SW480 (cell line): ENCODE measurements at regions not wholly inside any gene's neighbourhood (a gene's known extent, or its start where the extent isn't known, plus 50 kb on each side); places are given as distances from the start of the nearest gene placed in this dataset.
"Not testable (repeated sequence)": the region's sequence is repeated elsewhere in the genome, so short reads cannot be mapped to it uniquely, and the experiment has no call there.

ENCODE experiments used
- DNase-seq: peaks from one replicate; pipeline ENCODE4 v3.0.0-alpha.2; 2016; ENCODE audit warnings: low spot score

GRCh38 chr16:29310243-29310642, 96.3 kb downstream of the NPIPB11 start:
- DNase-seq, result not testable (repeated sequence)

DNA sequence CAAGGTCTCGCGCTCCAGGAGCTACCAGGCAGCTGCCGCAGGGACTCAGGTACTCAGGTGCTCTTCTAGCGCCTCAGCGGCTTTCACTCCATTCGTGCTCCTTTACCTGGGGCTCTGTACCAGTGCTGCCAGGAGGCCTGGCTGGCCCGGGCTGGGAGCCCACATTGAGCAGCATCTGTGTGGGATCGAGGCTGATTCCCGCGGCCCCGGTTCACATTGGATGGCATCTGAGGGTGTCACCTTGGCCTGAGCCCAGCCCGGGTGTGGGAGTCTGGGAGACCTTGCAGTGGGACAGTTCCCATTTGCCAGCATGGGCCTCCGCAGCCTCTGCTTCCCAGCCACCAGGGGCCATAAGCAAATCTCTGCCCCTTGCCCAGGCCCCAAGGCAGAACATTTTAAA, 96.9 kb downstream of the NPIPB11 start:
- DNase-seq, result not testable (repeated sequence)

- DNase-seq, result no peak
Observed at GRCh38 chr16:29308644-29309546, 97.6 kb downstream of the NPIPB11 start.

DNA sequence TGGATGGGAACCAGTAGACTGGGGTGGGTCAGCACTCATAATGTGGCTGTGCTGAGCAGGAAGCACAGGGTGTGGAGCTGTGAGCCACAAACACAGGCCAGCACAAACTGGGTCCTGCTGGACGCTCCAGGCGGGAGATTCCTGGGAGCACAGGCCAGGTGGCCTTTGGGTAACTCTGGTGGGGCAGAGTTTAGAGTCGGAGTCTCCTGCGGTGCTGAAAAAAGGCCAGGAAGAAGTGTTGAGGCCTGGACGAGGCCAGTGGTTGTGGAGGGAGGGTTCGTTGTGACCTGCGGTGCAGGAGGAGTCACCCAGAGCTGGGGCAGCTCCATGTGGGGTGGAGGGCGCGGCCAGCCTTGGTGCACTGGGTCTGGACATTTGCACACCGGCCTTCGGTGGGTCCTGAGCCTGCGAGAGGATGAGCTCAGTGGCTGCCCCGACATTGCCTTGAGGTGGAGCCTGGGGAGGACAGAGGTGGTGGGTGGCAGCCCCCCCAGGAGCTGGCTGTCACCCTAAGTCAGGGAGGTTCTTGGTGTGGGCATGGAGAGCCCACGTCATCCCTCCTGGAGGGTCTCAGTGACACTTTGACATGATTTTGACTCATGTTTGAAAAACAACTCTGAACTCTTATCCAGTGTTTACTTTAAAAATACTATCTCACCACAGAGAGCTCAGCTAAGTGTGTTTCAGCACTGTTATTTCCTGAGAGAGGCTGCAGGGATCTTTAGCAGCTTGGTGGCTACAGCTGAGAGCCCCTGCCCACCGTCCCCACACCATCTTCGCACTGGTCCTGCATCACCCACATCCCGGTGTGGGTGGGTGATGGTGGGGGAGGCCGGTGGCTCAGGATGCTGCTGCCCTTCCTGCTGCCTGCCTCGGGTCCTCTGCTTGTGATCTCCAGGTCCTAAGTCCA, 98.7 kb downstream of the NPIPB11 start:
- DNase-seq, result no peak

DNA sequence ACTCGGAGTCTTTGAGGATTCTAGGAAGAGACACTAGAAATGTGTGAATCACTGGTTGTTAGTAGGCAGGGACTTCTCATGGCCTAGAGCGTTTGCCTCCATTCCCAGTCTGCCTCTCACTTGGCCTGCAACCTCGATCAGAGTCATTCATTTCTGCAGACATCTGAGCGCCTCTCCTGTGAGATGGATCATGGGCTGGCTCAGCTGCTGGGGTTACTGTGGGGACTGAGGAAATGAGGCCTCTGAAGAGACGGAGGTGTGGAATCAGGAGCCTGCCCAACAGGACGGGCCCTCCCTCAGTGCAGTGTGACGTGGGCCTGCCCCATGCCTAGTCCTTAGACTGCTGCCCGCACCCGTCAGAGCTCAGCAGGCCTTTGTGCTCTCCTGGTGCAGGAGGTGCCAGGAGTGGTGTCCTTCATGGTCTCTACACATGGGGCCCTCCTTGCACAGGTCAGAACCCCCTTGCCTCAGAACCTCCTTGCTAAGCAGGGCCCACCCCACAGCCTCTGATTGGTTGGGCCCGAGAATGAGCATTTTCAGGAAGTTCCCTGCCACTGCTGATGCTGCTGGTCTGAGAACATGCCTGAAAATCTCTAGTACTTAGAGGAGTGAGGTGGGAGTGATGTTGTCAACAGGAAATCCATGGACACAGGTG, 99.4 kb downstream of the NPIPB11 start:
- no peak for DNase-seq

GRCh38 chr16:29306201-29306600, 100.3 kb downstream of the NPIPB11 start:
- DNase-seq, result no peak

DNA sequence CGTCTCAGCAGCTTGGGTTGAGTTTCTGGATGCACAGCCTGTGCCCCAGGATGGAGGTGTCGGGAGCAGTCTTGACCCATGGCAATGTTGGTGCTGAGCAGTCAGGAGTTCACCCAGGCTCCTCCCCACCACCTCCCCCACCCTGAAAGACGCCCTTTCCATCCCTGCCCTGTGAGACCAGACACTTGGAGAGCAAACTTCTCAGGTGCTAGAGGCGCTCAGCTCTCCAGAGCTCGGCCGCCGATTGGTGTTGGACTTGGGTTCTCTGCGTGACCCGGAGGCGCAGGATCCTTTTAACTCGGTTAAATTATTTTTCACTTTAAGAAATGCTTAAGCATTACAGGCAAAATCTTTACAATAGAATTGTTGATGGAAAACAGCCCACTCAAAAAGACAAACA, 101.5 kb downstream of the NPIPB11 start:
- DNase-seq, result not testable (repeated sequence)

DNA sequence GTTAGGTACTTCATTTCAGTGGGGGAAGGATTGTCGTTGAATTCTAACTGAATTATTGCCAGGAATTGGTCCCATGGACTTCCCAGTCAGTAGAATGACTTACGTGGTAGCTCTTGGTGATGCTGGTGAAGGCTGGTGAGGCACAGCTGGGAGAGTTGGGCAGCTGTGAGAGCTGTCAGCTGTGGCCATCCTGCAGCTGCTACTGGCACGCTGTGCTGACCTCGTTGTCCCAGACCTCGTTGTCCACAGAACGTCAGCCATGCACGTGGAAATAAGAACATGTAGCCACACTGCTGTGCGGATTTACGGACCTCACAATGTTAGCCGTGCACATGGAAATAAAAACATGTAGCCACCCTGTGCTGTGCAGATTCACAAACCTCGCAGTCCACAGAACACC, 102.3 kb downstream of the NPIPB11 start:
- no peak for DNase-seq

GRCh38 chr16:29303520-29303919, 103.0 kb downstream of the NPIPB11 start:
- no peak for DNase-seq

- no peak for DNase-seq
Observed at GRCh38 chr16:29302976-29303375, 103.5 kb downstream of the NPIPB11 start.

- not testable (repeated sequence) for DNase-seq
Observed at GRCh38 chr16:29302433-29302832, 104.1 kb downstream of the NPIPB11 start.

DNA sequence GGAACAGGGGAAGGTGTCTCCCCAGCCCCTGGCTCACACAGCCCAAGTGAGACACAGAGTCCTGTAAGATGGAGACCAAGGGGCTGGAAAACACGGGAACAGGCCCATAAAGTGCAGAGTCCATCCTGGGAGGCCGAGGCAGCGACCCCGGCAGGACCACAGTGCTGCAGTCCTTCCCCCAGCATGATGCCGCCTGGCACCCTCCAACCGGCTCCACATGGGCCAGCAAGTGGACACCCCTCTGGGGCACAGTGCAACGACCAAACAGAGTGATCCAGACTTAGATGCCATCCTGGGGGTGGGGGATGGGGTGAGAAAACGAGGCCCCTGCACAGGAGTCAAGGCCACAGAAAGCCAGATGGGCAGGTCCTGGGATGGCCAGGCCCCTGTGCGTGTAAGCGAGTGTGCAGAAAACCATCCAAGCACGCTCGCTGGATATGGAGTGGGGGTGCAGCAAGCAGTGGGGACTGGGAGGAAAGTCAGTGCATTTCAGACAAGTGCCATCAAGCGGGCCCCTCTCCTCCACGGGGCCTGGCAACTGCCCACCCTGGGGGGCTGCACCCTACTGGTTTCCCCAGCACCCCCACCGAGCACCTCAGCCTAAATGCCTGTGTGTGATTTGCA, 104.7 kb downstream of the NPIPB11 start:
- not testable (repeated sequence) for DNase-seq

DNA sequence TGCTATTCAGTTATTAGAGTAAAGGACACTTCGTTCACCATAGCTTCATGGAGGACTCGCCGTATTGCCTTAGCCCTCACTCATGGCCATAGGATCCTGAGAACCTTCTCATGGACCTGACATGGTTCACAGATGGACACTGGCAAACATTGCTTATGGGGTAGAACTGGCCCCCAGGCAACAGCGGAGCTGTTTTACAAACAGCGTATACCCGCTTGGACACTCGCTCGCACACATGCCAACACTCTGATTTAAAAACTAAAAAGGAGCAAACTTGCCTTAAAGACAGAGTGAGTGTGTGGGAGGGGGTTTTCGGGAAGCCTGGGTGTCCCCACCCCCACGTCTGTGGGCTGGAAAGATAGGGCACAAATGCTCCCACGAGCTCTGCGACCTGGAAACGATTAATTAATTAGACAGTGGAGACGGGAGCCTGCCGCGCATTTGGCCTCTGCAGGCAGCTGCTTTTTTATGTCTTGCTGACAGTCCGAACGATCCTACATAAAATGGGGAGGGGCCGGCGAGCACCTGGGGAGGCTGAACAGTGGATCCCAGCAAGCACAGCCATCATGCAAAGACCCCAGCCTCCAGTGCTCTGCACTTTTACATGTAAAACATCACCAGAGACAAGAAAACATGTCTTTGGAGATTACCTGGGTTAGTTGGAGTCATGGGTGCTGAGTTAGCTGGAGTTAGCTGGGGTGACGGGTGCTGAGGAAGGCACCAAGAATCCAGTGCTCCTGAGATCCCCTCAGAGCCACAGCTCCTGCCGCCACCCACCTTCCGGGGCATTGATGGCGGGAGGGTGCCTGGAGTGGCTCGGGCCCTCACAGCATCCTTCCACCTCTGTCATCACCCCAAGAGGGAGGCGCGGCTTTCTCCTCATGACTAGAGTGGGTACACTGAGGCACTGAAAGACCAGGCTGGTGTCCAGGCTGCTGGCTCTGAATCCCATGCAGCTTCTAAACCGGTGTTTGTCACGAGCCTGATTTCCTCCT, 105.7 kb downstream of the NPIPB11 start:
- not testable (repeated sequence) for DNase-seq

GRCh38 chr16:29300030-29300491, 106.5 kb downstream of the NPIPB11 start:
- DNase-seq, result not testable (repeated sequence)

DNA sequence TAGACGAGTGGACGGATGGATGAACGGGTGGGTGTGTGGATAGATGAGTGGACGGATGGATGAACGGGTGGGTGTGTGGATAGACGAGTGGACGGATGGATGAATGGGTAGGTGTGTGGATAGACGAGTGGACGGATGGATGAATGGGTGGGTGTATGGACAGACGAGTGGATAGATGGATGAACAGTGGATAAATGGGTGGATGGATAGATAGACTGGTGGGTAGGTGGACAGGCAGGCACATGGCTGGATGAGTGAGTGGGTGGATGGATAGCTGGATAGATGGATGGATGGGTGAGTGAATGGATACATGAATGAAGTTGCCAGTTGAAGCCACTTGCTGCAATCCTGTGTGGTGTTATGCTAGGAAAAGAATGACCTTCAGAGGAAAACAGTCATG, 107.5 kb downstream of the NPIPB11 start:
- DNase-seq, result not testable (repeated sequence)

GRCh38 chr16:29298307-29298706, 108.2 kb downstream of the NPIPB11 start:
- not testable (repeated sequence) for DNase-seq

GRCh38 chr16:29297809-29298177, 108.7 kb downstream of the NPIPB11 start:
- not testable (repeated sequence) for DNase-seq

GRCh38 chr16:29297144-29297808, 109.2 kb downstream of the NPIPB11 start:
- not testable (repeated sequence) for DNase-seq

DNA sequence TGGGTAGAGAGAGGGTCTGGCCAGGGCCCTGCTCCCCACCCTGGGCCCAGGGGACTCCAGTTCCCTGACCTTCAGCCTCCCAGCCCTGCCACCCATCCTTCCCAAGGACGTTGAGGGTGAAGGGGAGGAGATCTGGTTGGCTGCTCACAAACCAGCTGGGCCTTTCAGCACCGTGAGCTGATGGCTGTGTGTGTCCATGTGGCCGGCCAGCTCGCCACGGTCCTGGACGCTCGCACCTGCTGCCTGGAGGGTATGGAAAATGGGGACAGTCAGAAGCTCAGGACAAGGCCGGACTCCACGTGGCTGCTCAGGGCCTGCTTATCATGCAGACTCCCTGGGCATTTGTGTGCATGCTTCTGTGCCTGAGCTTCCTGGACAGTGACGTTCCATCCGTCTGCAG, 110.3 kb downstream of the NPIPB11 start:
- DNase-seq, result not testable (repeated sequence)
